Urinary bladder (tissue), 3 donors: ENCODE measurements at regions not wholly inside any gene's neighbourhood (a gene's known extent, or its start where the extent isn't known, plus 50 kb on each side); places are given as distances from the start of the nearest gene placed in this dataset.
"Not testable (repeated sequence)": the region's sequence is repeated elsewhere in the genome, so short reads cannot be mapped to it uniquely, and the experiment has no call there.

Source experiments
- DNase-seq: peaks from one replicate; pipeline ENCODE4 v3.0.0-alpha.2; 2015; ENCODE audit errors: extremely low spot score
- H3K27ac ChIP-seq: one replicate; pipeline ENCODE4 v1.5.1; 2013; ENCODE audit warnings: low read depth, mild to moderate bottlenecking, moderate library complexity
- H3K36me3 ChIP-seq: one replicate; pipeline ENCODE4 v1.6.1; 2013; ENCODE audit warnings: mild to moderate bottlenecking, moderate library complexity; ENCODE audit not compliant: insufficient read depth
- H3K4me1 ChIP-seq: one replicate; pipeline ENCODE4 v1.6.1; 2013; ENCODE audit warnings: mild to moderate bottlenecking, moderate library complexity; ENCODE audit not compliant: insufficient read depth
- H3K4me3 ChIP-seq: one replicate; pipeline ENCODE4 v1.5.1; 2013; ENCODE audit warnings: low read depth, low read length
- WGBS: extraction: QIAGEN DNeasy Blood & Tissue Kit; methylation state at CpG from one replicate; pipeline ENCODE4 v1.1.7; 2013; 5-methylcytosine and 5-hydroxymethylcytosine counted together
- donor health status: healthy with polysubstance abuse.
- donor health status: healthy.

- H3K4me1 ChIP-seq, result no peaks in the 10 kb centered on the region
These were observed 129.5 kb downstream of the PABPC4L start for GRCh38 chr4:134072137-134072536.

GRCh38 chr4:134070174-134070573 lies 131.4 kb downstream of the PABPC4L start:
- H3K27ac ChIP-seq, result no peak overlapping the region
- no peak overlapping the region for H3K4me3 ChIP-seq
- WGBS, result 98% methylated on average over 6 of the region's 6 CpGs
- no peaks in the 10 kb centered on the region for H3K4me1 ChIP-seq
- no peak for DNase-seq
- no peaks in the 10 kb centered on the region for H3K36me3 ChIP-seq

More at GRCh38 chr4:134072137-134072536, 129.5 kb downstream of the PABPC4L start:
- DNase-seq, result no peak
- Histone ChIP-seq H3K27ac (no peak overlapping the region), H3K4me3 (no peak overlapping the region), H3K36me3 (no peaks in the 10 kb centered on the region)

- no peaks in the 10 kb centered on the region for H3K36me3 ChIP-seq
- no peak overlapping the region for H3K27ac ChIP-seq
- H3K4me1 ChIP-seq, result no peaks in the 10 kb centered on the region
- no peak for DNase-seq
- WGBS, result 95% methylated on average over 3 of the region's 3 CpGs
- H3K4me3 ChIP-seq, result no peak overlapping the region
These were observed 144.2 kb downstream of the PABPC4L start for GRCh38 chr4:134057356-134057755.

- not testable (repeated sequence) for H3K27ac ChIP-seq, H3K4me1 ChIP-seq, DNase-seq, H3K36me3 ChIP-seq, H3K4me3 ChIP-seq
- WGBS, result 84% methylated on average over 6 of the region's 6 CpGs
These were observed 155.4 kb downstream of the PABPC4L start for GRCh38 chr4:134046221-134046620.

GRCh38 chr4:134045411-134045810 lies 156.2 kb downstream of the PABPC4L start:
- WGBS, result 95% methylated on average over 3 of the region's 3 CpGs
- H3K36me3 ChIP-seq, result no peaks in the 10 kb centered on the region

GRCh38 chr4:134043266-134043665 lies 158.3 kb downstream of the PABPC4L start:
- Histone ChIP-seq H3K27ac (no peak overlapping the region), H3K4me1 (no peaks in the 10 kb centered on the region), H3K36me3 (no peaks in the 10 kb centered on the region), H3K4me3 (no peak overlapping the region)
- WGBS, result 83% methylated on average over 3 of the region's 3 CpGs
- no peak for DNase-seq

More at GRCh38 chr4:134045411-134045810, 156.2 kb downstream of the PABPC4L start:
- H3K4me3 ChIP-seq, result no peak overlapping the region
- H3K27ac ChIP-seq, result no peak overlapping the region
- DNase-seq, result no peak
- H3K4me1 ChIP-seq, result no peaks in the 10 kb centered on the region

GRCh38 chr4:134028421-134028820 lies 173.2 kb downstream of the PABPC4L start:
- Histone ChIP-seq H3K4me3 (no peak overlapping the region), H3K36me3 (no peaks in the 10 kb centered on the region), H3K4me1 (no peaks in the 10 kb centered on the region), H3K27ac (no peak overlapping the region)
- no peak for DNase-seq

- Histone ChIP-seq H3K4me3 (no peak overlapping the region), H3K36me3 (no peaks in the 10 kb centered on the region), H3K27ac (no peak overlapping the region), H3K4me1 (no peaks in the 10 kb centered on the region)
- WGBS, result 62% methylated on average over 1 of the region's 1 CpG
- DNase-seq, result no peak
These were observed 173.7 kb downstream of the PABPC4L start for GRCh38 chr4:134027931-134028330.

GRCh38 chr4:134024251-134024650 lies 177.3 kb downstream of the PABPC4L start:
- Histone ChIP-seq H3K36me3 (no peaks in the 10 kb centered on the region), H3K4me3 (no peak overlapping the region), H3K4me1 (no peaks in the 10 kb centered on the region), H3K27ac (no peak overlapping the region)
- 94% methylated on average over 2 of the region's 2 CpGs for WGBS
- no peak for DNase-seq

- no peak overlapping the region for H3K27ac ChIP-seq
- no peak overlapping the region for H3K4me3 ChIP-seq
- H3K36me3 ChIP-seq, result no peaks in the 10 kb centered on the region
- WGBS, result 67% methylated on average over 1 of the region's 1 CpG
- H3K4me1 ChIP-seq, result no peaks in the 10 kb centered on the region
- DNase-seq, result no peak
These were observed 181.9 kb downstream of the PABPC4L start for GRCh38 chr4:134019657-134020056.

- Histone ChIP-seq H3K36me3 (no peaks in the 10 kb centered on the region), H3K4me1 (no peaks in the 10 kb centered on the region), H3K27ac (no peak overlapping the region), H3K4me3 (no peak overlapping the region)
- DNase-seq, result no peak
These were observed 182.7 kb downstream of the PABPC4L start for GRCh38 chr4:134018846-134019245.

GRCh38 chr4:134001057-134001456 lies 200.5 kb downstream of the PABPC4L start:
- DNase-seq, result no peak
- WGBS, result 96% methylated on average over 3 of the region's 3 CpGs
- H3K27ac ChIP-seq, result no peak overlapping the region
- no peaks in the 10 kb centered on the region for H3K4me1 ChIP-seq
- no peaks in the 10 kb centered on the region for H3K36me3 ChIP-seq
- H3K4me3 ChIP-seq, result no peak overlapping the region

- no peak for DNase-seq
- H3K4me3 ChIP-seq, result no peak overlapping the region
- WGBS, result 43% methylated on average over 1 of the region's 1 CpG
These were observed 204.2 kb downstream of the PABPC4L start for GRCh38 chr4:133997436-133997835.

GRCh38 chr4:133996431-133997121 lies 205.0 kb downstream of the PABPC4L start:
- no peak for DNase-seq
- Histone ChIP-seq H3K4me3 (no peak overlapping the region), H3K4me1 (no peaks in the 10 kb centered on the region), H3K27ac (no peak overlapping the region), H3K36me3 (no peaks in the 10 kb centered on the region)
- WGBS, result 66% methylated on average over 7 of the region's 7 CpGs

More at GRCh38 chr4:133997436-133997835, 204.2 kb downstream of the PABPC4L start:
- Histone ChIP-seq H3K27ac (no peak overlapping the region), H3K4me1 (no peaks in the 10 kb centered on the region), H3K36me3 (no peaks in the 10 kb centered on the region)
